Mesendoderm (in vitro differentiated cells): ENCODE measurements at regions not wholly inside any gene's neighbourhood (a gene's known extent, or its start where the extent isn't known, plus 50 kb on each side); places are given as distances from the start of the nearest gene placed in this dataset.
"Not testable (repeated sequence)": the region's sequence is repeated elsewhere in the genome, so short reads cannot be mapped to it uniquely, and the experiment has no call there.

Source experiments
- DNase-seq: peaks from one replicate; pipeline ENCODE4 v3.0.0; 2013
- H2AK5ac ChIP-seq: 2 replicates; pipeline ENCODE4 v1.6.1; 2013; ENCODE audit warnings: low read length, inconsistent platforms
- H2BK120ac ChIP-seq: 2 replicates; pipeline ENCODE4 v1.6.1; 2013; ENCODE audit warnings: low read depth, mild to moderate bottlenecking, low read length, moderate library complexity, mixed read lengths
- H2BK15ac ChIP-seq: replicated peaks from 2 replicates; pipeline ENCODE4 v1.6.1; 2013; ENCODE audit warnings: low read depth, mild to moderate bottlenecking, moderate library complexity
- H2BK5ac ChIP-seq: 2 replicates; pipeline ENCODE4 v1.6.1; 2013; ENCODE audit warnings: low read length, inconsistent platforms
- H3K18ac ChIP-seq: 2 replicates; pipeline ENCODE4 v1.6.1; 2013; ENCODE audit warnings: mild to moderate bottlenecking, low read length, mixed read lengths
- H3K23ac ChIP-seq: one replicate; pipeline ENCODE4 v1.6.1; 2013; ENCODE audit warnings: low read length
- H3K27ac ChIP-seq: 2 replicates; pipeline ENCODE4 v1.5.1; 2013; ENCODE audit warnings: low read depth, mild to moderate bottlenecking, inconsistent platforms, low read length, moderate library complexity
- H3K27me3 ChIP-seq: 2 replicates; pipeline ENCODE4 v1.6.1; 2013; ENCODE audit warnings: low read length, control low read depth, mild to moderate bottlenecking, inconsistent platforms; ENCODE audit not compliant: insufficient read depth, poor library complexity
- H3K36me3 ChIP-seq: 2 replicates; pipeline ENCODE4 v1.6.1; 2013; ENCODE audit warnings: low read length, inconsistent platforms; ENCODE audit not compliant: control insufficient read depth, insufficient read depth
- H3K4ac ChIP-seq: one replicate; pipeline ENCODE4 v1.6.1; 2013; ENCODE audit warnings: low read depth, mild to moderate bottlenecking, low read length, moderate library complexity
- H3K4me1 ChIP-seq: 2 replicates; pipeline ENCODE4 v1.6.1; 2013; ENCODE audit warnings: low read depth, low read length, inconsistent platforms; ENCODE audit not compliant: control insufficient read depth
- H3K4me2 ChIP-seq: 2 replicates; pipeline ENCODE4 v1.6.1; 2013; ENCODE audit warnings: low read length
- H3K4me3 ChIP-seq: 2 replicates; pipeline ENCODE4 v1.5.1; 2013; ENCODE audit warnings: mild to moderate bottlenecking, low read length
- H3K56ac ChIP-seq: one replicate; pipeline ENCODE4 v1.6.1; 2013; ENCODE audit warnings: low read length
- H3K79me1 ChIP-seq: 2 replicates; pipeline ENCODE4 v1.6.1; 2013; ENCODE audit warnings: low read length, inconsistent platforms
- H3K79me2 ChIP-seq: 2 replicates; pipeline ENCODE4 v1.6.1; 2013; ENCODE audit warnings: mild to moderate bottlenecking, low read length; ENCODE audit not compliant: control insufficient read depth, insufficient read depth
- H3K9ac ChIP-seq: 2 replicates; pipeline ENCODE4 v1.6.1; 2013; ENCODE audit warnings: low read length, inconsistent platforms
- H4K5ac ChIP-seq: one replicate; pipeline ENCODE4 v1.6.1; 2013; ENCODE audit warnings: low read length
- H4K8ac ChIP-seq: one replicate; pipeline ENCODE4 v1.6.1; 2013; ENCODE audit warnings: low read depth, mild to moderate bottlenecking, control low read depth, low read length, moderate library complexity
- WGBS: extraction: QIAGEN DNeasy Blood & Tissue Kit; methylation state at CpG from one replicate; pipeline ENCODE4 v1.1.7; 2013; ENCODE audit warnings: low lambda C conversion rate, missing lambda C conversion rate; ENCODE audit not compliant: insufficient coverage; ENCODE audit errors: extremely low coverage; 5-methylcytosine and 5-hydroxymethylcytosine counted together

GRCh38 chr4:14343961-14344360, 658.3 kb upstream of the CPEB2 start:
- no peak overlapping the region for H3K27ac ChIP-seq
- no peak overlapping the region for H3K9ac ChIP-seq
- H3K18ac ChIP-seq, result no peak overlapping the region
- no peaks in the 10 kb centered on the region for H3K27me3 ChIP-seq
- peak; percentile 59 for DNase-seq
- no peak overlapping the region for H3K56ac ChIP-seq
- H2AK5ac ChIP-seq, result no peak overlapping the region
- H4K5ac ChIP-seq, result no peak overlapping the region
- no peak overlapping the region for H4K8ac ChIP-seq
- H3K4ac ChIP-seq, result no peak overlapping the region
- no peak overlapping the region for H2BK120ac ChIP-seq
- no peak overlapping the region for H3K4me2 ChIP-seq
- WGBS, result no CpG with 5 or more reads among the region's 4 CpGs
- no peaks in the 10 kb centered on the region for H3K79me2 ChIP-seq
- H2BK15ac ChIP-seq, result no peak overlapping the region
- H3K79me1 ChIP-seq, result no peaks in the 10 kb centered on the region
- H3K23ac ChIP-seq, result no peak overlapping the region
- no peaks in the 10 kb centered on the region for H3K4me1 ChIP-seq
- H3K4me3 ChIP-seq, result no peak overlapping the region
- no peaks in the 10 kb centered on the region for H3K36me3 ChIP-seq
- H2BK5ac ChIP-seq, result no peak overlapping the region

GRCh38 chr4:14345356-14345775, 656.9 kb upstream of the CPEB2 start:
- no peak overlapping the region for H3K9ac ChIP-seq
- H3K27me3 ChIP-seq, result no peaks in the 10 kb centered on the region
- H3K18ac ChIP-seq, result no peak overlapping the region
- no peaks in the 10 kb centered on the region for H3K36me3 ChIP-seq
- no peak overlapping the region for H2BK5ac ChIP-seq
- H3K4me1 ChIP-seq, result no peaks in the 10 kb centered on the region
- H3K4me3 ChIP-seq, result no peak overlapping the region
- WGBS, result no CpG with 5 or more reads among the region's 1 CpG
- H4K8ac ChIP-seq, result no peak overlapping the region
- DNase-seq, result no peak
- no peaks in the 10 kb centered on the region for H3K79me2 ChIP-seq
- no peak overlapping the region for H2AK5ac ChIP-seq
- no peak overlapping the region for H3K4me2 ChIP-seq
- H3K56ac ChIP-seq, result no peak overlapping the region
- H3K4ac ChIP-seq, result no peak overlapping the region
- H3K27ac ChIP-seq, result no peak overlapping the region
- H2BK120ac ChIP-seq, result no peak overlapping the region
- H2BK15ac ChIP-seq, result no peak overlapping the region
- H3K79me1 ChIP-seq, result no peaks in the 10 kb centered on the region
- H3K23ac ChIP-seq, result no peak overlapping the region
- H4K5ac ChIP-seq, result no peak overlapping the region

DNA sequence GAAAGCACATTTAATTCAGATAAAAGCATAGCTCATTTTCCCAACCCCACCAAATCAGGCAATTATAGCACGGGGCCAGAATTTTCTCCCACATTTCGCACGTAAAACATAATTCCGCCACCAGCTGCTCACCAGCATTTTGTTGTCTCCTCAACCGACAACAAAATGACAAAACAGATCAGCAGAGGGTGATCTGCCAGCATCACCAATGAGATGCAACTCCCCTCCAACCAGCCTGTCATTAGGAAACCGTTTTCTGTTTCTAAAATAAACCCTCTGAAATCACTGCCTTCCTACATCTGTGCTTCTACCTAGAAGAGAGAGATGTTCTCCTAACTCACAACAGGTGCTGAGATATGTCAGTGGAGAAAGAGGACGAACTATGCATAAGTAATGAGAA, 654.8 kb upstream of the CPEB2 start:
- Histone ChIP-seq H3K56ac (no peak overlapping the region), H4K5ac (no peak overlapping the region), H3K23ac (no peak overlapping the region), H2AK5ac (no peak overlapping the region), H3K4ac (no peak overlapping the region), H3K18ac (no peak overlapping the region), H4K8ac (no peak overlapping the region), H3K36me3 (no peaks in the 10 kb centered on the region), H2BK5ac (no peak overlapping the region), H3K79me1 (no peaks in the 10 kb centered on the region), H3K27me3 (no peaks in the 10 kb centered on the region), H3K4me2 (no peak overlapping the region), H2BK120ac (no peak overlapping the region), H2BK15ac (no peak overlapping the region), H3K27ac (no peak overlapping the region), H3K9ac (no peak overlapping the region), H3K4me1 (no peaks in the 10 kb centered on the region), H3K79me2 (no peaks in the 10 kb centered on the region), H3K4me3 (no peak overlapping the region)
- DNase-seq, result no peak
- no CpG with 5 or more reads among the region's 7 CpGs for WGBS

- H3K4me2 ChIP-seq, result no peak overlapping the region
Measured at GRCh38 chr4:14348506-14348905, 653.8 kb upstream of the CPEB2 start.

DNA sequence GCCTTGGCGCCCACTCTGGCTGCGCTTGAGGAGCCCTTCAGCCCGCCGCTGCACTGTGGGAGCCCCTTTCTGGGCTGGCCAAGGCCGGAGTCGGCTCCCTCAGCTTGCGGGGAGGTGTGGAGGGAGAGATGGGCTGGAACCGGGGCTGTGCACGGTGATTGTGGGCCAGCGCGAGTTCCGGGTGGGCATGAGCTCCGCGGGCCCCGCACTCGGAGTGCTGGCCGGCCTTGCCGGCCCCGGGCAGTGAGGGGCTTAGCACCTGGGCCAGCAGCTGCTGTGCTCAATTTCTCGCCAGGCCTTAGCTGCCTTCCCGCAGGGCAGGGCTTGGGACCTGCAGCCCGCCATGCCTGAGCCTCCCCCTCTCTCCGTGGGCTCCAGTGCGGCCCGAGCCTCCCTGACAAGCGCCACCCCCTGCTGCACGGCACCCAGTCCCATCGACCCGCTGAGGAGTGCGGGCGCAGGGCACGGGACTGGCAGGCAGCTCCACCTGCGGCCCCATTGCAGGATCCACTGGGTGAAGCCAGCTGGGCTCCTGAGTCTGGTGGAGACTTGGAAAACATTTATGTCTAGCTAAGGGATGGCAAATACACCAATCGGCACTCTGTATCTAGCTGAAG, 643.6 kb upstream of the CPEB2 start:
- H3K36me3 ChIP-seq, H3K79me2 ChIP-seq, H3K79me1 ChIP-seq, H3K4ac ChIP-seq, H2BK120ac ChIP-seq, H3K27ac ChIP-seq, H3K9ac ChIP-seq, H3K27me3 ChIP-seq, H3K18ac ChIP-seq, H2BK15ac ChIP-seq, H2AK5ac ChIP-seq, H4K8ac ChIP-seq, H3K4me2 ChIP-seq, H2BK5ac ChIP-seq, H3K4me1 ChIP-seq, H3K23ac ChIP-seq, H4K5ac ChIP-seq, H3K56ac ChIP-seq, DNase-seq, H3K4me3 ChIP-seq: not testable (repeated sequence)
- WGBS, result no CpG with 5 or more reads among the region's 34 CpGs

More at GRCh38 chr4:14348506-14348905, 653.8 kb upstream of the CPEB2 start:
- Histone ChIP-seq H4K8ac (no peak overlapping the region), H2BK15ac (no peak overlapping the region), H3K36me3 (no peaks in the 10 kb centered on the region), H3K79me2 (no peaks in the 10 kb centered on the region), H3K23ac (no peak overlapping the region), H2AK5ac (no peak overlapping the region), H3K9ac (no peak overlapping the region), H3K18ac (no peak overlapping the region), H3K4ac (no peak overlapping the region), H3K27ac (no peak overlapping the region), H4K5ac (no peak overlapping the region), H3K4me3 (no peak overlapping the region), H3K4me1 (no peaks in the 10 kb centered on the region), H3K27me3 (no peaks in the 10 kb centered on the region), H2BK120ac (no peak overlapping the region), H3K56ac (no peak overlapping the region), H3K79me1 (no peaks in the 10 kb centered on the region), H2BK5ac (no peak overlapping the region)
- no CpG with 5 or more reads among the region's 2 CpGs for WGBS
- DNase-seq, result no peak

DNA sequence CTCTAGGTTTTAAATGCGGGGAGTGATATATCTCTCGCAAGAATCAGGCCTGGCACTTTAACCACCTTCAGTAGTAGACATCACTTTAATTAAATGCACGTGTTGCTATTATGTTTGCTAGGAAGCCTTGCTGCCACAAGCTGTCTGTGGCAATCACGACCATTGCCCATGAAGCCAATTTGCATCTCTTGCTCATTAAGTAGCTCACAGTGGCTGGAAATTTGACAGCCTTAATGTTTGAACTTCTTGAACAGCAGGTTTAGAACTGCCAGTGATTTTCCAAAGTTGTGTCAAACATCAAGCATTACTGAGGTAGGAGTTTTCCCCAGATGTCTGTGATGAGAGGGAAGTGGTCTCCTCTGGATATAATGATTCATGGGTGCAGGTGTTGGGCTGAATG, 642.3 kb upstream of the CPEB2 start:
- no peak overlapping the region for H3K4me3 ChIP-seq
- no peak overlapping the region for H2BK15ac ChIP-seq
- no peak overlapping the region for H3K18ac ChIP-seq
- no peaks in the 10 kb centered on the region for H3K79me2 ChIP-seq
- H3K27me3 ChIP-seq, result no peaks in the 10 kb centered on the region
- no peaks in the 10 kb centered on the region for H3K79me1 ChIP-seq
- H2AK5ac ChIP-seq, result no peak overlapping the region
- H3K36me3 ChIP-seq, result no peaks in the 10 kb centered on the region
- H3K27ac ChIP-seq, result no peak overlapping the region
- DNase-seq, result no peak
- no peak overlapping the region for H3K56ac ChIP-seq
- H3K23ac ChIP-seq, result no peak overlapping the region
- H4K5ac ChIP-seq, result no peak overlapping the region
- no peak overlapping the region for H4K8ac ChIP-seq
- WGBS, result no CpG with 5 or more reads among the region's 4 CpGs
- H3K4me2 ChIP-seq, result no peak overlapping the region
- H2BK120ac ChIP-seq, result no peak overlapping the region
- no peaks in the 10 kb centered on the region for H3K4me1 ChIP-seq
- H3K4ac ChIP-seq, result no peak overlapping the region
- H2BK5ac ChIP-seq, result no peak overlapping the region
- H3K9ac ChIP-seq, result no peak overlapping the region
